Dermis blood vessel endothelial cell (primary cell): ENCODE measurements at regions not wholly inside any gene's neighbourhood (a gene's known extent, or its start where the extent isn't known, plus 50 kb on each side); places are given as distances from the start of the nearest gene placed in this dataset.

Experiments
- DNase-seq: peaks from one replicate; pipeline ENCODE4 v3.0.0; 2010

- DNase-seq = no peak
Measured at GRCh38 chr4:171629737-171630136, 183.5 kb upstream of the GALNTL6 start.

GRCh38 chr4:171629182-171629581, 184.0 kb upstream of the GALNTL6 start:
- DNase-seq = no peak

GRCh38 chr4:171626554-171626953, 186.7 kb upstream of the GALNTL6 start:
- DNase-seq = no peak

GRCh38 chr4:171622729-171623128, 190.5 kb upstream of the GALNTL6 start:
- no peak for DNase-seq

- DNase-seq = no peak
Measured at GRCh38 chr4:171621646-171622045, 191.6 kb upstream of the GALNTL6 start.

GRCh38 chr4:171612907-171613306, 200.3 kb upstream of the GALNTL6 start:
- no peak for DNase-seq

- no peak for DNase-seq
Measured at GRCh38 chr4:171602638-171603355, 210.4 kb upstream of the GALNTL6 start.

- DNase-seq = no peak
Measured at GRCh38 chr4:171601091-171601490, 212.1 kb upstream of the GALNTL6 start.

GRCh38 chr4:171599628-171600027, 213.6 kb upstream of the GALNTL6 start:
- no peak for DNase-seq

- DNase-seq = no peak
Measured at GRCh38 chr4:171594293-171594692, 218.9 kb upstream of the GALNTL6 start.

- DNase-seq = no peak
Measured at GRCh38 chr4:171590716-171591115, 222.5 kb upstream of the GALNTL6 start.

GRCh38 chr4:171588764-171589163, 224.4 kb upstream of the GALNTL6 start:
- DNase-seq = no peak

- DNase-seq = no peak
Measured at GRCh38 chr4:171588051-171588545, 225.1 kb upstream of the GALNTL6 start.

- DNase-seq = no peak
Measured at GRCh38 chr4:171583790-171584189, 229.4 kb upstream of the GALNTL6 start.

- DNase-seq = no peak
Measured at GRCh38 chr4:171582961-171583581, 230.1 kb upstream of the GALNTL6 start.

GRCh38 chr4:171573181-171573580, 240.0 kb upstream of the GALNTL6 start:
- DNase-seq = no peak

GRCh38 chr4:171565130-171565788, 247.9 kb upstream of the GALNTL6 start:
- DNase-seq = no peak

GRCh38 chr4:171561419-171561818, 251.8 kb upstream of the GALNTL6 start:
- no peak for DNase-seq

GRCh38 chr4:171553961-171554360, 259.2 kb upstream of the GALNTL6 start:
- no peak for DNase-seq

- DNase-seq = no peak
Measured at GRCh38 chr4:171542640-171543039, 270.6 kb upstream of the GALNTL6 start.

GRCh38 chr4:171538601-171539100, 274.6 kb upstream of the GALNTL6 start:
- no peak for DNase-seq

GRCh38 chr4:171534391-171534790, 278.8 kb upstream of the GALNTL6 start:
- DNase-seq = no peak

- no peak for DNase-seq
Measured at GRCh38 chr4:171532968-171533367, 280.2 kb upstream of the GALNTL6 start.

- no peak for DNase-seq
Measured at GRCh38 chr4:171524903-171525302, 288.3 kb upstream of the GALNTL6 start.
